Neural cell (in vitro differentiated cells): ENCODE measurements at regions not wholly inside any gene's neighbourhood (a gene's known extent, or its start where the extent isn't known, plus 50 kb on each side); places are given as distances from the start of the nearest gene placed in this dataset.

Experiments used
- CTCF ChIP-seq: fragments of 450-650 bp; IDR thresholded peaks from 2 replicates; pipeline ENCODE4 v1.5.1; 2014; ENCODE audit warnings: antibody characterized with exemption, mild to moderate bottlenecking, moderate library complexity; ENCODE audit not compliant: poor library complexity, severe bottlenecking
- EZH2 ChIP-seq: fragments of 200-600, 300-800 bp; shearing (Covaris generic), sonication (generic); IDR thresholded peaks from 2 replicates; pipeline ENCODE4 v1.6.1; 2014; ENCODE audit warnings: antibody characterized with exemption, low read length, borderline replicate concordance, mild to moderate bottlenecking; ENCODE audit not compliant: insufficient read depth, poor library complexity, severe bottlenecking
- POLR2AphosphoS5 ChIP-seq: IDR thresholded peaks from 2 replicates; pipeline ENCODE4 v1.6.1; 2012
- RAD21 ChIP-seq: fragments of 450-650 bp; conservative IDR thresholded peaks from 2 replicates; pipeline ENCODE4 v1.6.1; 2014; ENCODE audit warnings: antibody characterized with exemption, mild to moderate bottlenecking, moderate library complexity
- TAF1 ChIP-seq: IDR thresholded peaks from 2 replicates; pipeline ENCODE4 v1.6.1; 2012; ENCODE audit warnings: low read depth
- TF ChIP-seq, protein P1 (sequence below): IDR thresholded peaks from 2 replicates; pipeline ENCODE4 v1.6.1; 2012; ENCODE audit warnings: borderline replicate concordance

DNA sequence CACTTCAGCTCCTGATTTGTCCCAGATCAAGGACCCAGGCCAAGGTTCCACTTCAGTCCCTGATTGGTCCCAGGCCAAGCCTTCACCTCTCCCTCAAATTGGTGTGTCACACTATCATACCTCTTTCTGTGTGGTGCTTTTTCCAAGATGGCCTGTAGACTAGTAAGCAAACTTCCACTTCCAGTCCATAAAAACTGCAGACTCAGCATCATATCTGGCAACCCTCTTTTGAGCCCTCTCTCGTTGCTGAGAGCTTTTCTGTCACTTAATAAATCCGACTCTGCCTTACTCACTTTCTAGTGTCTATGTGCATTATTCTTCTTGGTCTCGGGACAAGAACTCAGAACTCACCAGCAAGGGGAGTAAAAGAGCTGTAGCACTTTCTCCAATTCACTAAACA is 1395.1 kb downstream of the LRFN5 start:
- TF ChIP-seq CTCF (no peak), EZH2 (no peak), POLR2AphosphoS5 (no peak), TAF1 (no peak), RAD21 (no peak)
- TF ChIP-seq, protein P1, sequence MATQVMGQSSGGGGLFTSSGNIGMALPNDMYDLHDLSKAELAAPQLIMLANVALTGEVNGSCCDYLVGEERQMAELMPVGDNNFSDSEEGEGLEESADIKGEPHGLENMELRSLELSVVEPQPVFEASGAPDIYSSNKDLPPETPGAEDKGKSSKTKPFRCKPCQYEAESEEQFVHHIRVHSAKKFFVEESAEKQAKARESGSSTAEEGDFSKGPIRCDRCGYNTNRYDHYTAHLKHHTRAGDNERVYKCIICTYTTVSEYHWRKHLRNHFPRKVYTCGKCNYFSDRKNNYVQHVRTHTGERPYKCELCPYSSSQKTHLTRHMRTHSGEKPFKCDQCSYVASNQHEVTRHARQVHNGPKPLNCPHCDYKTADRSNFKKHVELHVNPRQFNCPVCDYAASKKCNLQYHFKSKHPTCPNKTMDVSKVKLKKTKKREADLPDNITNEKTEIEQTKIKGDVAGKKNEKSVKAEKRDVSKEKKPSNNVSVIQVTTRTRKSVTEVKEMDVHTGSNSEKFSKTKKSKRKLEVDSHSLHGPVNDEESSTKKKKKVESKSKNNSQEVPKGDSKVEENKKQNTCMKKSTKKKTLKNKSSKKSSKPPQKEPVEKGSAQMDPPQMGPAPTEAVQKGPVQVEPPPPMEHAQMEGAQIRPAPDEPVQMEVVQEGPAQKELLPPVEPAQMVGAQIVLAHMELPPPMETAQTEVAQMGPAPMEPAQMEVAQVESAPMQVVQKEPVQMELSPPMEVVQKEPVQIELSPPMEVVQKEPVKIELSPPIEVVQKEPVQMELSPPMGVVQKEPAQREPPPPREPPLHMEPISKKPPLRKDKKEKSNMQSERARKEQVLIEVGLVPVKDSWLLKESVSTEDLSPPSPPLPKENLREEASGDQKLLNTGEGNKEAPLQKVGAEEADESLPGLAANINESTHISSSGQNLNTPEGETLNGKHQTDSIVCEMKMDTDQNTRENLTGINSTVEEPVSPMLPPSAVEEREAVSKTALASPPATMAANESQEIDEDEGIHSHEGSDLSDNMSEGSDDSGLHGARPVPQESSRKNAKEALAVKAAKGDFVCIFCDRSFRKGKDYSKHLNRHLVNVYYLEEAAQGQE, result no peak
